22Rv1 (cell line): ENCODE measurements at regions not wholly inside any gene's neighbourhood (a gene's known extent, or its start where the extent isn't known, plus 50 kb on each side); places are given as distances from the start of the nearest gene placed in this dataset.

Experiments used
- CTCF ChIP-seq: fragments of 450-650 bp; IDR thresholded peaks from 2 replicates; pipeline ENCODE4 v1.5.1; 2017; ENCODE audit warnings: mild to moderate bottlenecking
- ZFX ChIP-seq: fragments of 450-650 bp; IDR thresholded peaks from 2 replicates; pipeline ENCODE4 v1.6.1; 2017; ENCODE audit warnings: antibody characterized with exemption, borderline replicate concordance

- TF ChIP-seq CTCF (no peak), ZFX (no peak)
Measured at GRCh38 chr12:89883630-89884389, 175.2 kb upstream of the ATP2B1 start.
